ENCODE measurements at regions not wholly inside any gene's neighbourhood (a gene's known extent, or its start where the extent isn't known, plus 50 kb on each side); places are given as distances from the start of the nearest gene placed in this dataset.

GRCh38 chr2:382728-383022 lies 94.8 kb upstream of the ALKAL2 start:
- H3K4me3 Mint-ChIP-seq, result no peak overlapping the region
- H3K27me3 Mint-ChIP-seq, result no peaks in the 10 kb centered on the region
- peaks cover 2% of the 10 kb centered on the region for H3K9me3 ChIP-seq (ENCODE audit: control insufficient read depth, low read length, poor library complexity, severe bottlenecking)

DNA sequence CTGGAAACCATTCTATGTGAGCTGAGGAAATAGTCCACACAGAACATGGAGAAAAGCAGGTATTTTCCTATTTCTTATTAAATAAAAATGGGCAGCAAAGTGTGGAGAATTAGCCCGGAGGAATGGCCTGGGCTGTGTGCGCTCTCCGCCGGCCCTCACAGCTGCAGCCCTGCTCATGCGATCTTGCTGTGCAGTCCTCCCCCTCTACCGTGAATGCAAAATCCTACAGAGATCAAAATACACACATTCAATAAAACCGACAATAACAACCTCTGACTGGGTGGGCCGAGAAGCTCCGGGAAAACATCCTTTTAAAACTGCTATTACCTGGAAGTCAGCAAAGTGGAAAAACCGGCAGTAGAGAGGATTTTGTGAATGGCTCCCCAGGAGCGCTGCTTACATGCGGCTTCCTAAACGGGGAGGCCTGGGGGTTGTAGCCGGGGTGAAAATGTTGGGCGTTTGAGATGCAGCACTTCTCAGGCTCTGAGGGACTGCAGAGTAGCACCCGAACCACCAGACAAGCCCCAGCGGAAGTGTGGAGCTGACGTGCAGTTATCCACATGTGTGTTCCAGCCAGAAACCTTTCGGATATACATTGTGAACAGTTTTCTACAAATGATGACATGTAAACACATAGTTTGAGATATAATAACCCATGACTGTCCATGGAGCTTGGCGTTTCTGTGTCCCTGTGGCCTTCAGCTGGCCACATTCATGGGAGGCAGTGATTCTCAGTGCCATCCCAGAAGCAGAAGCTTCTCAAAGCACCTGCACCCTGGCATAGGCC lies 94.2 kb upstream of the ALKAL2 start:
- Mint-ChIP-seq H3K27me3 (no peaks in the 10 kb centered on the region), H3K4me1 (no peaks in the 10 kb centered on the region), H3K4me3 (no peak overlapping the region), H3K27ac (no peak overlapping the region), H3K36me3 (ENCODE audit: low read depth) (no peaks in the 10 kb centered on the region)
- peaks cover 3% of the 10 kb centered on the region for H3K9me3 ChIP-seq (ENCODE audit: control insufficient read depth, low read length, poor library complexity, severe bottlenecking)
- no peak for ATAC-seq
- no peak for DNase-seq

More at GRCh38 chr2:382728-383022, 94.8 kb upstream of the ALKAL2 start:
- Mint-ChIP-seq H3K27ac (no peak overlapping the region), H3K4me1 (no peaks in the 10 kb centered on the region), H3K36me3 (ENCODE audit: low read depth) (no peaks in the 10 kb centered on the region)
- ATAC-seq, result no peak
- DNase-seq, result no peak

GRCh38 chr2:381181-381580 lies 93.3 kb upstream of the ALKAL2 start:
- no peaks in the 10 kb centered on the region for H3K27me3 Mint-ChIP-seq
- no peak overlapping the region for H3K27ac Mint-ChIP-seq
- H3K36me3 Mint-ChIP-seq (ENCODE audit: low read depth), result no peaks in the 10 kb centered on the region
- DNase-seq (no peak), ATAC-seq (no peak)
- no peak overlapping the region for H3K4me3 Mint-ChIP-seq
- H3K4me1 Mint-ChIP-seq, result no peaks in the 10 kb centered on the region
- peaks cover 3% of the 10 kb centered on the region for H3K9me3 ChIP-seq (ENCODE audit: control insufficient read depth, low read length, poor library complexity, severe bottlenecking)

DNA sequence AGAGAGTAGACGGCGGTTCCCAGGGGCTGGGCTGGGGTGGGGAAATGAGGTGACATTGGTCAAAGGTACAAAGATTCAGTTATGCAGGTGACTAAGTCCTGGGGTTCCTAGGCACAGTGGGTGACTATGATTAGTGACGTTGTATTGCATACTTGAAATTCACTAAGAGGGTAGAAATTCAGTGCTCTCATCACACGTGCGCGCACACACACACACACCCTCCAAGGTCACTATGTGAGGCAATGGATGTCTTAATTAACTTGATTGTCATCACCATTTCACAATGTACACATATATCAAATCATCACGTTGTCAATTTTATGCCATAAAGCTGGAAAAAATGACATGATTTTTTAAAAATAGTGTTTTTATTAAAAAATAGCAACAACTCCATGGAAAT lies 92.9 kb upstream of the ALKAL2 start:
- no peak for DNase-seq
- ATAC-seq, result no peak
- no peaks in the 10 kb centered on the region for H3K4me1 Mint-ChIP-seq

DNA sequence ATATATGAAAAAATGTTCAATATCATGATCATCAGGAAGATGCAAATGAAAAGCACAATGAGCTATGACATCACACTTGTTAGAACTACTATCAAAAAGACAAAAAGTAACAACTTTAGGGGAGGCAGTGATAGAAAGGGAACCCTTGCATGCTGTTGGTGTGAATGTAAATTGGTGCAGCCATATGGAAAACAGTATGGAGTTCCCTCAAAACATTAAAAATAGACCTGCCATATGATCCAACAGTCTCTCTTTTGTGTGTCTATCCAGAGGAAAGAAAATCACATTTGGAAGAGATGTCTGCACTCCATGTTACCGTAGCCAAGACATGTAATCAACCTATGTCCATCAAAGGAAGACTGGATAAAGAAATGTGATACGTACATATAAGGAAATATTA lies 92.3 kb upstream of the ALKAL2 start:
- no peak overlapping the region for H3K27ac Mint-ChIP-seq
- no peaks in the 10 kb centered on the region for H3K4me1 Mint-ChIP-seq

More for the DNA sequence above, 92.9 kb upstream of the ALKAL2 start:
- H3K27me3 Mint-ChIP-seq, result no peaks in the 10 kb centered on the region
- H3K4me3 Mint-ChIP-seq, result no peak overlapping the region
- H3K9me3 ChIP-seq (ENCODE audit: control insufficient read depth, low read length, poor library complexity, severe bottlenecking), result peaks cover 3% of the 10 kb centered on the region
- no peaks in the 10 kb centered on the region for H3K36me3 Mint-ChIP-seq (ENCODE audit: low read depth)
- no peak overlapping the region for H3K27ac Mint-ChIP-seq

DNA sequence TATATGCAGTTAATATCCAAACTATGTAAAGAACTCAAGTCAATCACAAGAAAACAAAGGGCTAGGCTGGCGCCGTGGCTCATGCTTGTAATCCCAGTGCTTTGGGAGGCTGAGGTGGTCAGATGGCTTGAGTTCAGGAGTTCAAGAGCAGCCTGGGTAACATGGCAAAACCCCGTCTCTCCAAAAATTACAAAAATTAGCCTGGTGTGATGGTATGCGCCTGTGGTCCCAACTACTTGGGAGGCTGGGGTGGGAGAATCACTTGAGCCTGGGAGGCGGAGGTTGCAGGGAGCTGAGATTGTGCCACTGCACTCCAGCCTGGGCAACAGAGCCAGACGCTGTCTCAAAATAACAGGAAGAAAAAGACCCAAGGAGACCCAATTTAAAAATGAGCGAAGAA lies 91.9 kb upstream of the ALKAL2 start:
- H3K4me1 Mint-ChIP-seq, result no peaks in the 10 kb centered on the region
- no peaks in the 10 kb centered on the region for H3K27me3 Mint-ChIP-seq
- peaks cover 3% of the 10 kb centered on the region for H3K9me3 ChIP-seq (ENCODE audit: control insufficient read depth, low read length, poor library complexity, severe bottlenecking)
- H3K4me3 Mint-ChIP-seq, result no peak overlapping the region
- no peaks in the 10 kb centered on the region for H3K36me3 Mint-ChIP-seq (ENCODE audit: low read depth)
- ATAC-seq (no peak), DNase-seq (no peak)
- H3K27ac Mint-ChIP-seq, result no peak overlapping the region

More for the DNA sequence above, 92.3 kb upstream of the ALKAL2 start:
- DNase-seq, result no peak
- H3K9me3 ChIP-seq (ENCODE audit: control insufficient read depth, low read length, poor library complexity, severe bottlenecking), result peaks cover 3% of the 10 kb centered on the region
- Mint-ChIP-seq H3K36me3 (ENCODE audit: low read depth) (no peaks in the 10 kb centered on the region), H3K4me3 (no peak overlapping the region), H3K27me3 (no peaks in the 10 kb centered on the region)
- ATAC-seq, result no peak

GRCh38 chr2:378364-378763 lies 90.5 kb upstream of the ALKAL2 start:
- no peaks in the 10 kb centered on the region for H3K36me3 Mint-ChIP-seq (ENCODE audit: low read depth)
- no peak for DNase-seq
- no peak overlapping the region for H3K4me3 Mint-ChIP-seq
- ATAC-seq, result no peak
- H3K4me1 Mint-ChIP-seq, result no peaks in the 10 kb centered on the region
- no peak overlapping the region for H3K27ac Mint-ChIP-seq
- H3K27me3 Mint-ChIP-seq, result no peaks in the 10 kb centered on the region
- peaks cover 3% of the 10 kb centered on the region for H3K9me3 ChIP-seq (ENCODE audit: control insufficient read depth, low read length, poor library complexity, severe bottlenecking)

GRCh38 chr2:377414-377813 lies 89.5 kb upstream of the ALKAL2 start:
- Mint-ChIP-seq H3K4me1 (no peaks in the 10 kb centered on the region), H3K4me3 (no peak overlapping the region), H3K27me3 (peaks cover 8% of the 10 kb centered on the region), H3K27ac (no peak overlapping the region), H3K36me3 (ENCODE audit: low read depth) (peaks cover 3% of the 10 kb centered on the region)
- ATAC-seq (no peak), DNase-seq (no peak)
- peaks cover 3% of the 10 kb centered on the region for H3K9me3 ChIP-seq (ENCODE audit: control insufficient read depth, low read length, poor library complexity, severe bottlenecking)

DNA sequence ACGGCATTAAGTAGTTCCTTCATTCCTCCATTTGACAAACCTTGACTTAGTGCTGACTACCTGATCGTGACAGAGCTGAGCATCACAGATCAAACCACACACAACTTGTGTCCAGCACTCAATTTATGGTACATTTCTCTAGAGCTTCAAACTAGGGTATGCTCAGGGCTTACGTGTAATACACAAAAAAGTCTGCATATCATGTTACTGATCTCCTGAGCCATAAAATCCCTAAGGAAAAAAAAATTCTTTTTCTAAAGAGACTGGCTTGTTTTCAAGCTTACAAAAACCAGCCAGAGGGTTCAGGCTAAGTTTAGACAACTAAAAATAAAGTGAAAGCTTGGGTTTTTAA lies 88.0 kb upstream of the ALKAL2 start:
- Mint-ChIP-seq H3K27me3 (peaks cover 13% of the 10 kb centered on the region), H3K36me3 (ENCODE audit: low read depth) (peaks cover 5% of the 10 kb centered on the region), H3K27ac (no peak overlapping the region), H3K4me1 (no peaks in the 10 kb centered on the region), H3K4me3 (no peak overlapping the region)
- no peak for DNase-seq
- peaks cover 3% of the 10 kb centered on the region for H3K9me3 ChIP-seq (ENCODE audit: control insufficient read depth, low read length, poor library complexity, severe bottlenecking)
- no peak for ATAC-seq

DNA sequence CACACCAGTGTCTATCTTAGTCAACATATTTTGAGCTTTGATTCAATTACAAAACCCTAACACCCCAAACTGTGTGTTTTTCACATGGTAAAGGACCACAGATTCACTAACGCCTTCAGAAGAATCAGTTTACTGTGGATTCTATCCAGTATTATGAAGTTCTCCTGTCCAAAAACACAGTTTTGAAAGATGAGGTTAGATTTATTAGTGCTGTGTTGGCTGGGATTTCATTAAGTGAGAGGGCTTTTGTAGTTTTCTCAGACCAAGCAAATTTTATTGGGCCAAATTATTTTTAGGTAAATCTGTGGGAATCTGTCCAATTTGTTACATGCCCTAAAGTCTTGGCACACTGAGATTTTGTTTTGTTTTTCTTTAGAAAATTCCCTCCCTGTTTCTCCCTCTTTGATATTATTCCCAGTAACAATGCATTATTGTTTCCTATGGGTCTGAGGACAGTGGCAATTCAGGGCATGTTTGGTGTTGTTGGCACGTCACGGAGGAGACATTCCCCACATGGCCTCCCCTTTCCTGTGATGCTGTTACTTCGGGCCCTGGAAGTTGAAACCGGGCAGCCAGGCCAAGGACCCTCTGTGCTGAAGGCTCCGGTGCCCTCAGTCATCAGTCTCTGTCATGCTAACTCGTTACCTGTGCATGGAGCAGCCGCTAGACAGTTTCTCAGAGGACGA lies 87.5 kb upstream of the ALKAL2 start:
- Mint-ChIP-seq H3K27ac (no peak overlapping the region), H3K4me1 (no peaks in the 10 kb centered on the region), H3K4me3 (no peak overlapping the region), H3K36me3 (ENCODE audit: low read depth) (peaks cover 5% of the 10 kb centered on the region), H3K27me3 (peaks cover 13% of the 10 kb centered on the region)
- DNase-seq (no peak), ATAC-seq (no peak)
- H3K9me3 ChIP-seq (ENCODE audit: control insufficient read depth, low read length, poor library complexity, severe bottlenecking), result peaks cover 3% of the 10 kb centered on the region

GRCh38 chr2:368386-368785 lies 80.5 kb upstream of the ALKAL2 start:
- H3K36me3 Mint-ChIP-seq (ENCODE audit: low read depth), result peaks cover 5% of the 10 kb centered on the region
- H3K4me3 Mint-ChIP-seq, result no peak overlapping the region
- peaks cover 21% of the 10 kb centered on the region for H3K27me3 Mint-ChIP-seq
- ATAC-seq, result no peak
- H3K9me3 ChIP-seq (ENCODE audit: control insufficient read depth, low read length, poor library complexity, severe bottlenecking), result no peaks in the 10 kb centered on the region
- DNase-seq, result no peak
- no peak overlapping the region for H3K27ac Mint-ChIP-seq
- peaks cover 4% of the 10 kb centered on the region for H3K4me1 Mint-ChIP-seq

GRCh38 chr2:367246-367645 lies 79.4 kb upstream of the ALKAL2 start:
- no peak overlapping the region for H3K27ac Mint-ChIP-seq
- peaks cover 4% of the 10 kb centered on the region for H3K4me1 Mint-ChIP-seq
- no peak for DNase-seq
- H3K36me3 Mint-ChIP-seq (ENCODE audit: low read depth), result peaks cover 2% of the 10 kb centered on the region
- peaks cover 11% of the 10 kb centered on the region for H3K27me3 Mint-ChIP-seq
- H3K9me3 ChIP-seq (ENCODE audit: control insufficient read depth, low read length, poor library complexity, severe bottlenecking), result no peaks in the 10 kb centered on the region
- ATAC-seq, result no peak
- H3K4me3 Mint-ChIP-seq, result no peak overlapping the region

GRCh38 chr2:366706-367105 lies 78.8 kb upstream of the ALKAL2 start:
- Mint-ChIP-seq H3K4me3 (no peak overlapping the region), H3K27me3 (peaks cover 8% of the 10 kb centered on the region), H3K4me1 (peaks cover 4% of the 10 kb centered on the region), H3K36me3 (ENCODE audit: low read depth) (peaks cover 2% of the 10 kb centered on the region), H3K27ac (no peak overlapping the region)
- H3K9me3 ChIP-seq (ENCODE audit: control insufficient read depth, low read length, poor library complexity, severe bottlenecking), result no peaks in the 10 kb centered on the region
- DNase-seq (no peak), ATAC-seq (no peak)

Measured in T-helper 17 cell (primary cell).